Adrenal gland (tissue), 9 donors: ENCODE measurements at regions not wholly inside any gene's neighbourhood (a gene's known extent, or its start where the extent isn't known, plus 50 kb on each side); places are given as distances from the start of the nearest gene placed in this dataset.
"Not testable (repeated sequence)": the region's sequence is repeated elsewhere in the genome, so short reads cannot be mapped to it uniquely, and the experiment has no call there.

Experiments
- DNase-seq, 7 donors: peaks; one replicate each; pipeline ENCODE4 v3.0.0-alpha.2; 2019 to 2020
- H3K27ac ChIP-seq, 5 donors: fragments of 200-600 bp; sonication (generic) in 4 of 5; 1 replicate in 3 of 5; 2 replicates in 2 of 5; pipeline versions ENCODE4 v1.5.1 to v1.8.0; 2016 to 2020; ENCODE audit warnings: mild to moderate bottlenecking in 1 of 5
- H3K27me3 ChIP-seq: fragments of 200-600 bp; 2 replicates; pipeline ENCODE4 v1.8.0; 2021
- H3K36me3 ChIP-seq, 2 donors: fragments of 200-600 bp; replicated peaks in 1 of 2; 1 replicate in 1 of 2; 2 replicates in 1 of 2; pipeline versions ENCODE4 v1.5.1 to v1.8.0; 2018 to 2022
- H3K4me1 ChIP-seq, 2 donors: fragments of 200-600 bp; replicated peaks in 1 of 2; 1 replicate in 1 of 2; 2 replicates in 1 of 2; pipeline versions ENCODE4 v1.5.1 to v1.8.0; 2018 to 2021
- H3K4me3 ChIP-seq, 4 donors: fragments of 200-600 bp; sonication (generic) in 3 of 4; one replicate each; pipeline ENCODE4 v1.5.1; 2016 to 2018
- H3K9me3 ChIP-seq, 3 donors: fragments of 200-600 bp; sonication (generic) in 1 of 3; replicated peaks in 1 of 3; 1 replicate in 2 of 3; 2 replicates in 1 of 3; pipeline versions ENCODE4 v1.5.1 to v1.8.0; 2016 to 2021
- CTCF ChIP-seq, 6 experiments: fragments of 450-650 bp in 4 of 6; fragments of 200-600 bp in 2 of 6; sonication (generic) in 1 of 6; IDR thresholded peaks; 1 replicate in 5 of 6; 2 replicates in 1 of 6; pipeline versions ENCODE4 v1.5.1 to v1.8.0; 2016 to 2021; ENCODE audit warnings: antibody characterized with exemption in 6 of 6, mild to moderate bottlenecking in 2 of 6, moderate library complexity in 1 of 6
- POLR2A ChIP-seq, 2 donors: fragments of 450-650 bp; IDR thresholded peaks; one replicate each; pipeline ENCODE4 v1.6.1; 2017; ENCODE audit warnings: antibody characterized with exemption in 2 of 2, mild to moderate bottlenecking in 2 of 2, moderate library complexity in 1 of 2
- WGBS, 4 donors: extraction: QIAGEN DNeasy Blood & Tissue Kit in 2 of 4; methylation state at CpG; one replicate each; pipeline versions ENCODE4 v1.1.5 to v1.1.7; 2013 to 2017; 5-methylcytosine and 5-hydroxymethylcytosine counted together
- intact Hi-C, 2 donors: fragments of 100-400 bp; cut with DNase I; formaldehyde crosslinking; loops; one replicate each; pipeline versions ENCODE4 v1.14.1 to v1.15.0; 2022 to 2023
- donor health status: healthy with polysubstance abuse.
- donor health status: Bipolar disorder and iron deficiency.
- donor health status: DM: yes; HTN: yes; CAD: no.
- donor health status: DM: no; HTN: no; CAD: no.
- donor health status: DM: no; HTN: no; CAD: no.

- 57 to 85% (median 72%) methylated on average over 3 of the region's 3 CpGs for WGBS, 4 donors
- Histone ChIP-seq H3K4me1 (no peaks in the 10 kb centered on the region), H3K4me3 (no peak overlapping the region), H3K27ac (no peak overlapping the region), H3K9me3 (no peaks in the 10 kb centered on the region), H3K36me3 (no peaks in the 10 kb centered on the region), H3K27me3 (no peaks in the 10 kb centered on the region)
- TF ChIP-seq POLR2A (IDR thresholded peaks at IDR 0.05): no peak
- TF ChIP-seq CTCF (IDR thresholded peaks at IDR 0.05): no peak
- DNase-seq: no peak
- intact Hi-C loops: no loop called here
Observed at GRCh38 chr2:67186326-67186725, 210.8 kb upstream of the ETAA1 start.

GRCh38 chr2:67186871-67187270, 210.3 kb upstream of the ETAA1 start:
- H3K27me3 ChIP-seq: no peaks in the 10 kb centered on the region
- no peak overlapping the region for H3K4me3 ChIP-seq
- intact Hi-C loops: no loop called here
- 85 to 89% (median 87%) methylated on average over 4 of the region's 4 CpGs for WGBS, 4 donors
- no peaks in the 10 kb centered on the region for H3K4me1 ChIP-seq
- H3K36me3 ChIP-seq: no peaks in the 10 kb centered on the region
- TF ChIP-seq POLR2A (IDR thresholded peaks at IDR 0.05) (no peak), CTCF (IDR thresholded peaks at IDR 0.05) (no peak)
- no peak overlapping the region for H3K27ac ChIP-seq
- DNase-seq: no peak
- H3K9me3 ChIP-seq: no peaks in the 10 kb centered on the region

GRCh38 chr2:67195327-67195726, 201.8 kb upstream of the ETAA1 start:
- DNase-seq, H3K4me3 ChIP-seq, H3K4me1 ChIP-seq, H3K27ac ChIP-seq, H3K36me3 ChIP-seq, H3K27me3 ChIP-seq, H3K9me3 ChIP-seq, intact Hi-C loops: not testable (repeated sequence)
- WGBS, 4 donors: 75 to 87% (median 84%) methylated on average over 5 to 8 of the region's 8 CpGs

- Histone ChIP-seq H3K27ac (no peak overlapping the region), H3K27me3 (no peaks in the 10 kb centered on the region), H3K4me3 (no peak overlapping the region), H3K4me1 (no peaks in the 10 kb centered on the region), H3K9me3 (no peaks in the 10 kb centered on the region), H3K36me3 (no peaks in the 10 kb centered on the region)
- intact Hi-C loops: no loop called here
- WGBS, 4 donors: 84 to 92% (median 86%) methylated on average over 3 of the region's 3 CpGs
- no peak for DNase-seq
- no peak for TF ChIP-seq POLR2A (IDR thresholded peaks at IDR 0.05)
- TF ChIP-seq CTCF (IDR thresholded peaks at IDR 0.05): no peak
Observed at GRCh38 chr2:67201521-67201920, 195.6 kb upstream of the ETAA1 start.

- intact Hi-C loops: no loop called here
- WGBS, 4 donors: 93 to 100% (median 99%) methylated on average over 1 of the region's 1 CpG
- DNase-seq: no peak
Observed at GRCh38 chr2:67204349-67204748, 192.8 kb upstream of the ETAA1 start.

More at GRCh38 chr2:67204349-67204748, 192.8 kb upstream of the ETAA1 start:
- Histone ChIP-seq H3K9me3 (no peaks in the 10 kb centered on the region), H3K27ac (no peak overlapping the region), H3K4me1 (no peaks in the 10 kb centered on the region), H3K4me3 (no peak overlapping the region), H3K36me3 (no peaks in the 10 kb centered on the region), H3K27me3 (no peaks in the 10 kb centered on the region)
- no peak for TF ChIP-seq POLR2A (IDR thresholded peaks at IDR 0.05)
- TF ChIP-seq CTCF (IDR thresholded peaks at IDR 0.05): no peak
